Suprapubic skin (tissue), 4 donors: ENCODE measurements at regions not wholly inside any gene's neighbourhood (a gene's known extent, or its start where the extent isn't known, plus 50 kb on each side); places are given as distances from the start of the nearest gene placed in this dataset.

ENCODE experiments used
- DNase-seq, 2 donors: peaks; one replicate each; pipeline ENCODE4 v3.0.0-alpha.2; 2019; ENCODE audit warnings: low spot score in 2 of 2
- H3K27ac ChIP-seq: fragments of 200-600 bp; sonication (generic); one replicate; pipeline ENCODE4 v1.5.1; 2019
- H3K27me3 ChIP-seq: fragments of 200-600 bp; sonication (generic); one replicate; pipeline ENCODE4 v1.5.1; 2019
- H3K36me3 ChIP-seq: fragments of 200-600 bp; sonication (generic); one replicate; pipeline ENCODE4 v1.5.1; 2019
- H3K4me1 ChIP-seq: fragments of 200-600 bp; sonication (generic); one replicate; pipeline ENCODE4 v1.5.1; 2019
- H3K4me3 ChIP-seq: fragments of 200-600 bp; sonication (generic); one replicate; pipeline ENCODE4 v1.5.1; 2019; ENCODE audit warnings: mild to moderate bottlenecking
- H3K9me3 ChIP-seq: fragments of 200-600 bp; sonication (generic); one replicate; pipeline ENCODE4 v1.5.1; 2019
- EP300 ChIP-seq: sonication (generic); formaldehyde crosslinking; IDR thresholded peaks from one replicate; pipeline ENCODE4 v1.6.1; 2017; ENCODE audit warnings: antibody characterized with exemption
- POLR2A ChIP-seq, 2 donors: fragments of 450-650 bp; IDR thresholded peaks; one replicate each; pipeline ENCODE4 v1.6.1; 2017; ENCODE audit warnings: antibody characterized with exemption in 2 of 2, mild to moderate bottlenecking in 2 of 2, moderate library complexity in 2 of 2
- POLR2AphosphoS5 ChIP-seq, 3 donors: sonication (generic); formaldehyde crosslinking; IDR thresholded peaks; one replicate each; pipeline ENCODE4 v1.6.1; 2017; ENCODE audit warnings: antibody characterized with exemption in 3 of 3
- WGBS: methylation state at CpG from one replicate; pipeline ENCODE4 v1.1.5; 2018; 5-methylcytosine and 5-hydroxymethylcytosine counted together
- TF ChIP-seq, protein P1 (sequence below), 2 donors: fragments of 200-600 bp in 1 of 2; fragments of 450-650 bp in 1 of 2; sonication (generic) in 1 of 2; IDR thresholded peaks; one replicate each; pipeline ENCODE4 v1.5.1; 2016 to 2019; ENCODE audit warnings: antibody characterized with exemption in 2 of 2, mild to moderate bottlenecking in 1 of 2, moderate library complexity in 1 of 2

DNA sequence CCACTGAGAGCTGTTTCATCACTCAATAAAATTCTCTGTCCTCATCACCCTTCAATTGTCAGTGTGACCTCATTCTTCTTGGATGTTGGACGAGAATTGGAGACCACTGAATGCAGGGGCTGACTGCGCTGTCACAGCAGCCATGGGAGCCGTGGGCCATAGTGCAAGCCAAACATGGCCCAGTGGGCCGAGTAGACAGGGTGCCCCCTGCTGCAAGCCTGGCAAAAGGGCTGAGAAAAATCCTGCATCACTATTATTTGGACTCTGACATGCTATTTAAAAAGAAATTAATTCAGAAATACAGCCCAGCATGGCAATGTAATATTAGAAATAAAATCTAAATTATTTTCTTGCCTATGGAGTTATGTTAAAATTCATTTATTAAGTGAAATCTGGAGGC lies 67.8 kb upstream of the FAM98A start:
- no peaks in the 10 kb centered on the region for H3K4me1 ChIP-seq
- no peaks in the 10 kb centered on the region for H3K36me3 ChIP-seq
- no peak for DNase-seq
- TF ChIP-seq POLR2AphosphoS5 (IDR thresholded peaks at IDR 0.05) = no peak
- no peak for TF ChIP-seq POLR2A (IDR thresholded peaks at IDR 0.05)
- TF ChIP-seq, protein P1, sequence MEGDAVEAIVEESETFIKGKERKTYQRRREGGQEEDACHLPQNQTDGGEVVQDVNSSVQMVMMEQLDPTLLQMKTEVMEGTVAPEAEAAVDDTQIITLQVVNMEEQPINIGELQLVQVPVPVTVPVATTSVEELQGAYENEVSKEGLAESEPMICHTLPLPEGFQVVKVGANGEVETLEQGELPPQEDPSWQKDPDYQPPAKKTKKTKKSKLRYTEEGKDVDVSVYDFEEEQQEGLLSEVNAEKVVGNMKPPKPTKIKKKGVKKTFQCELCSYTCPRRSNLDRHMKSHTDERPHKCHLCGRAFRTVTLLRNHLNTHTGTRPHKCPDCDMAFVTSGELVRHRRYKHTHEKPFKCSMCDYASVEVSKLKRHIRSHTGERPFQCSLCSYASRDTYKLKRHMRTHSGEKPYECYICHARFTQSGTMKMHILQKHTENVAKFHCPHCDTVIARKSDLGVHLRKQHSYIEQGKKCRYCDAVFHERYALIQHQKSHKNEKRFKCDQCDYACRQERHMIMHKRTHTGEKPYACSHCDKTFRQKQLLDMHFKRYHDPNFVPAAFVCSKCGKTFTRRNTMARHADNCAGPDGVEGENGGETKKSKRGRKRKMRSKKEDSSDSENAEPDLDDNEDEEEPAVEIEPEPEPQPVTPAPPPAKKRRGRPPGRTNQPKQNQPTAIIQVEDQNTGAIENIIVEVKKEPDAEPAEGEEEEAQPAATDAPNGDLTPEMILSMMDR (IDR thresholded peaks at IDR 0.05) = no peak
- no peak for TF ChIP-seq EP300
- no peak overlapping the region for H3K27ac ChIP-seq
- H3K9me3 ChIP-seq = peaks cover 9% of the 10 kb centered on the region
- no peak overlapping the region for H3K4me3 ChIP-seq
- 67% methylated on average over 4 of the region's 4 CpGs for WGBS
- H3K27me3 ChIP-seq = no peaks in the 10 kb centered on the region

DNA sequence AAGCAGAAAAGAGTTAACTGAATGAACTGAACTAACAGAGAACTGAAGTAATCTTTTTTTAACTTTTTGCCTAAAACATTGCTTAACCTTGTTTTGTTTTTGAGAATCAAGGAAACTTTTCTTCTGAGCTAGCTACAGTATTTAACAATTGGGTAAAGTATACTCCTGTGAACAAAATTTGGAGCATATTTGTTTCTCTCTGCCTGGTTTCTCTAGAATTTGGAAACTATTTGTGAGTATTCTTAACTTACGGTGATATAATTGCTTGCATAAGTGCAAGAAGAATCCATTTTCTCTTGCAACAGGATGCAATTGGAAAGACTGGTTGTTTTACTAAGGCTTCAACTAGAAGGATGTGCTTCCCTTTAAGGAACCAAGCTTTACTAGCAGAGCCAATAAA lies 65.9 kb upstream of the FAM98A start:
- no peaks in the 10 kb centered on the region for H3K36me3 ChIP-seq
- TF ChIP-seq POLR2AphosphoS5 (IDR thresholded peaks at IDR 0.05) (no peak), POLR2A (IDR thresholded peaks at IDR 0.05) (no peak), EP300 (no peak)
- TF ChIP-seq, protein P1 (IDR thresholded peaks at IDR 0.05) = no peak
- H3K4me3 ChIP-seq = no peak overlapping the region
- H3K9me3 ChIP-seq = peaks cover 9% of the 10 kb centered on the region
- no peak for DNase-seq
- no peaks in the 10 kb centered on the region for H3K4me1 ChIP-seq
- 83% methylated on average over 1 of the region's 1 CpG for WGBS
- H3K27me3 ChIP-seq = no peaks in the 10 kb centered on the region
- H3K27ac ChIP-seq = no peak overlapping the region

DNA sequence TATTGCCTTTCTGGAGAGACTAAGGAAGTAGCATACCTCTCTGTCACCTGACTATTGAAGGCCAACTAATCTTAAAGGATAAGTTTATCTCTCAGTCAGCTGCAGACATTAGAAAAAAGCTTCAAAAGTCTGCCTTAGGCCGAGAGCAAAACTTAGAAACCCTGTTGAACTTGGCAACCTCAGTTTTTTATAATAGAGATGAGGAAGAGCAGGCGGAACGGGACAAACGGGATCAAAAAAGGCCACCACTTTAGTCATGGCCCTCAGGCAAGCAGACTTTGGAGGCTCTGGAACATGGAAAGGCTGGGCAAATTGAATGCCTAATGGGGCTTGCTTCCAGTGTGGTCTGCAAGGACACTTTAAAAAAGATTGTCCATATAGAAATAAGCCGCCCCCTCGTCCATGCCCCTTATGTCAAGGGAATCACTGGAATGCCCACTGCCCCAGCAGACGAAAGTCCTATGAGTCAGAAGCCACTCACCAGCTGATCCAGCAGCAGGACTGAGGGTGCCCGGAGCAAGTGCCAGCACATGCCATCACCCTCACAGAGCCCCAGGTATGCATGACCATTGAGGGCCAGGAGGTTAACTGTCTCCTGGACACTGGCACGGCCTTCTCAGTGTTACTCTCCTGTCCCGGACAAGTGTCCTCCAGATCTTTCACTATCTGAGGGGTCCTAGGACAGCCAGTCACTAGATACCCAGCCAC lies 61.5 kb upstream of the FAM98A start:
- TF ChIP-seq POLR2A (IDR thresholded peaks at IDR 0.05) = no peak
- no peak for TF ChIP-seq POLR2AphosphoS5 (IDR thresholded peaks at IDR 0.05)
- TF ChIP-seq, protein P1 (IDR thresholded peaks at IDR 0.05) = no peak
- no peak for TF ChIP-seq EP300
- 73% methylated on average over 10 of the region's 10 CpGs for WGBS
- no peak overlapping the region for H3K4me3 ChIP-seq
- DNase-seq = no peak
- no peak overlapping the region for H3K27ac ChIP-seq
- H3K27me3 ChIP-seq = no peaks in the 10 kb centered on the region
- no peaks in the 10 kb centered on the region for H3K36me3 ChIP-seq
- no peaks in the 10 kb centered on the region for H3K4me1 ChIP-seq
- peaks cover 8% of the 10 kb centered on the region for H3K9me3 ChIP-seq

DNA sequence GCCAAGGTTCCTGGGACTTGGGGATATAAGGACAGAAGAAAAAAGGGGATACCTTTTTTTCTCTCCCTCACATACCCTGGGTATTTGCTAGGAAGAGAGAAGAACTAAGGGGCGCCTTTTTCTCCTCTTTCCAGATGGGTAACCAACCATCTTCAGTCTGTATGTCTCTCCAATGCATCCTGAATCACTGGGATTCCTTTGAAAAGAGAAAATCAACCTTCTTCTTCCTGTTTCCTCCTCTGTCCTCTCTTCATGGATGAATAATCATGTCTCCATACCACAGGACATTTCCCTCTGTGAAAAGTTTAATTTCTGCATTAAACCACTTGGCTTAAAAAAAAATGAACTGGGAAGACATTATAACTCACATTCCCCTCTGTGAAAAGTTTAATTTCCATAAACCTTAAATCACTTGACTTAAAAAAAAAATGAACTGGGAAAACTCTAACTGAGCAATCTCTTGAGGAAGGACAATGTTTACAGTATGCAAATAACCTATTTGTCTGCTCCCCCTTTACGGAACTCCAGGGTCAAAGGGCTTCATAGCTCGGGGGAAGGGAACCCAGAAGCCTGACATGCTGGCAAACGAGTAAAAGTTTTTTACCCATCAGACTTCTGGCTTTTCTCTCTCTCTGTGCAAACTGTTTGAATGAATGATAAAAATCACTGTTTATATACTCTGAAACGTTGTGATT lies 56.7 kb upstream of the FAM98A start:
- Histone ChIP-seq H3K4me1 (no peaks in the 10 kb centered on the region), H3K27ac (no peak overlapping the region), H3K9me3 (no peaks in the 10 kb centered on the region), H3K4me3 (no peak overlapping the region), H3K27me3 (no peaks in the 10 kb centered on the region), H3K36me3 (no peaks in the 10 kb centered on the region)
- TF ChIP-seq, protein P1 (IDR thresholded peaks at IDR 0.05) = no peak
- TF ChIP-seq EP300 (no peak), POLR2A (IDR thresholded peaks at IDR 0.05) (no peak), POLR2AphosphoS5 (IDR thresholded peaks at IDR 0.05) (no peak)
- 72% methylated on average over 5 of the region's 5 CpGs for whole genome bisulfite sequencing
- no peak for DNase-seq

DNA sequence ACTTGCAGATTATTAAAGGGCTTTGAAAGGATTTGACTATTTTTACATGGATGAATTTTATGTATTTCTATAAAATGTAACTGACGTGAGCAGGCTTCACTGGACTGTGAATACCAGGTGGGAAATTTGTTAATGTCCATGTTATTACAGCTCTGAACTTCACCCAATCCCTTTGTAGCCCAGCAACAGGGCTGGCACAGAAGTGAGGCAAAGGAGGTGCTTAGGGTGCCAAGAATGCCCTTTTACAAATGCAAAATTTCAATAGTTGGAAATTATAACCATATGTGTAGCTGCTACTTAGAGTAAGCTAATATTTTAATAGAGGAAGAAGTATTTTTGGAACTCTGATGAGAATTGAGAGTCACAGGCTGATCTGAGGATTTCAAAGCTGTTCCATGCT lies 53.7 kb upstream of the FAM98A start:
- no peak overlapping the region for H3K4me3 ChIP-seq
- no peak overlapping the region for H3K27ac ChIP-seq
- DNase-seq = no peak
- WGBS = 79% methylated on average over 1 of the region's 1 CpG
- no peaks in the 10 kb centered on the region for H3K36me3 ChIP-seq
- TF ChIP-seq POLR2A (IDR thresholded peaks at IDR 0.05) = no peak
- TF ChIP-seq POLR2AphosphoS5 (IDR thresholded peaks at IDR 0.05) = no peak
- no peak for TF ChIP-seq EP300
- TF ChIP-seq, protein P1 (IDR thresholded peaks at IDR 0.05) = no peak
- H3K27me3 ChIP-seq = no peaks in the 10 kb centered on the region
- no peaks in the 10 kb centered on the region for H3K4me1 ChIP-seq
- H3K9me3 ChIP-seq = no peaks in the 10 kb centered on the region
